D721Med (cell line): ENCODE measurements at regions not wholly inside any gene's neighbourhood (a gene's known extent, or its start where the extent isn't known, plus 50 kb on each side); places are given as distances from the start of the nearest gene placed in this dataset.

Experiments
- DNase-seq: peaks from one replicate; pipeline ENCODE4 v3.0.0; 2011; ENCODE audit warnings: low spot score; ENCODE audit not compliant: insufficient read length
- FAIRE-seq: peaks from 2 replicates; lab custom pipeline; 2011; peaks lifted over from hg19 to GRCh38; lab: Jason Lieb, UNC
- TF ChIP-seq, protein P1 (sequence below): IDR thresholded peaks from 2 replicates; pipeline ENCODE4 v1.5.1; 2012; ENCODE audit warnings: mild to moderate bottlenecking, control low read depth; ENCODE audit not compliant: insufficient read depth; ENCODE audit errors: missing control alignments

DNA sequence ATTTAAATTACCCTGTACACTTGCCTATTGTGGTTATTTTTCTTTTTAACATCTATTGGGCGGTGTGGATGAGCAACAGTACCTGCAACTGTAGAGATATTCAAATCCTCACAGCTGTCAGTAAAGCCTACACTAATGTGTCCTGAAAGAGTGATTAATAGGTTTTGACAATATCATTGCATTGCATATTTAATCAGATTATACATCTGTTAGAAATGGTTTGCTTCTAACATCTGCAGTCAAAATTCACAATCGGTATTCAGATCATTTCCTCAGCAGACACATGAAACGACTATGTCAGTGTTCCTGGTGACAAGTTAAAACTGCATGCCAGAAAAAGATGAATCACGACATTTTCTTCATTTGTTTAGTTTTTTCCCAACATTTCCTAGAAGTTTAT, 254.6 kb upstream of the EPHA5 start:
- FAIRE-seq: no peak

DNA sequence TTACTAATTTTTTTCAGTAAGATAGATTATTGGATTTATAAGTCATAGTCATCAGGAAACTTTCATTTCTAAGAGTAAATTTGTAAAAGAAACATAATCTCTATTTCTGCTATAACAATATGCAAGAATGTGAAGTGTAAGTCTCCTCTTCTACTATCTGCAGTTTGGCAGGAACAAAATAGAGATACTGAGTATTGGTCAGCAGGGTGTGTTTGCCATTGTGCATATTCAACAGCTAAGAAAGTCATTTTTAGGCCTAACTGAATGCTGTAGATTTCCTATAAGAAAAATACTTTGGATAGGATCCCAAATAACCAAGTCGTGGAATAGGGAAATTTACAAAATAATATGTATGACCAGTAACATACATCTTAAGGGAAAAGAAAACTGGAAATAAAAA, 253.3 kb upstream of the EPHA5 start:
- DNase-seq: no peak
- FAIRE-seq: no peak
- TF ChIP-seq, protein P1, sequence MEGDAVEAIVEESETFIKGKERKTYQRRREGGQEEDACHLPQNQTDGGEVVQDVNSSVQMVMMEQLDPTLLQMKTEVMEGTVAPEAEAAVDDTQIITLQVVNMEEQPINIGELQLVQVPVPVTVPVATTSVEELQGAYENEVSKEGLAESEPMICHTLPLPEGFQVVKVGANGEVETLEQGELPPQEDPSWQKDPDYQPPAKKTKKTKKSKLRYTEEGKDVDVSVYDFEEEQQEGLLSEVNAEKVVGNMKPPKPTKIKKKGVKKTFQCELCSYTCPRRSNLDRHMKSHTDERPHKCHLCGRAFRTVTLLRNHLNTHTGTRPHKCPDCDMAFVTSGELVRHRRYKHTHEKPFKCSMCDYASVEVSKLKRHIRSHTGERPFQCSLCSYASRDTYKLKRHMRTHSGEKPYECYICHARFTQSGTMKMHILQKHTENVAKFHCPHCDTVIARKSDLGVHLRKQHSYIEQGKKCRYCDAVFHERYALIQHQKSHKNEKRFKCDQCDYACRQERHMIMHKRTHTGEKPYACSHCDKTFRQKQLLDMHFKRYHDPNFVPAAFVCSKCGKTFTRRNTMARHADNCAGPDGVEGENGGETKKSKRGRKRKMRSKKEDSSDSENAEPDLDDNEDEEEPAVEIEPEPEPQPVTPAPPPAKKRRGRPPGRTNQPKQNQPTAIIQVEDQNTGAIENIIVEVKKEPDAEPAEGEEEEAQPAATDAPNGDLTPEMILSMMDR: no peak

More for the DNA sequence above, 254.6 kb upstream of the EPHA5 start:
- TF ChIP-seq, protein P1: no peak
- DNase-seq: no peak

DNA sequence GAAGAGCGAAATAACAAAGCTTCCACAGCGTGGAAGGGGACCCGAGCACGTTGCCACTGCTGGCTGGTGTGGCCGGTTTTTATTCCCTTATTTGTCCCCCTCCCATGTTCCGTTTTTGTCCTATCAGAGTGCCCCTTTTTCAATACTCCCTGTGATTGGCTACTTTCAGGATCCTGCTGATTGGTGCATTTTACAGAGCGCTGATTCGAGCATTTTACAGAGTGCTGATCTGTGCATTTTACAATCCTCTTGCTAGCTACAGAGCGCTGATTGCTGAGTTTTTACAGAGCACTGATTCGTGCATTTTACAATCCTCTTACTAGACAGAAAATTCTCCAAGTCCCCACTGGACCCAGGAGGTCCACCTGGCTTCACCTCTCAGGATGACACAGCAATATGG, 250.9 kb upstream of the EPHA5 start:
- no peak for DNase-seq
- no peak for FAIRE-seq
- TF ChIP-seq, protein P1: no peak

DNA sequence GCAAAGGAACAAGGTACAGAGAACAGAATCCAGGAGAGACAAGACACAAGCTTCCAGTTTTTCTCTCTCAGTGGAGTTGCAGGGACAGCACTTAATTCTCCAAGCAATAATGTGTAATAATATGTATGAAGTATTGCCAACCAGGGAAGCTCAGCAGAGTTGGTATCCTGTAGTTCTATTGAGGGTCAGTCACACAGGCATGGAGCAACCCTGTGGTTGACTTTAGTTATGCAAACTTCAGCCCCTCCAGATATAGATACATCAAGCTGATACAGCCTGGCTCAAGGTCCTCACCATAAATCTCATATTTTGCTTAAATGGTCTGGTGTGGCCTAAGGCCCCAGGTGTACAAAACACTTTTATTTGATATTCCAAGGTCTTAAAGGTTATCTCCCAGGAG, 248.6 kb upstream of the EPHA5 start:
- TF ChIP-seq, protein P1: no peak
- DNase-seq (no peak), FAIRE-seq (no peak)

DNA sequence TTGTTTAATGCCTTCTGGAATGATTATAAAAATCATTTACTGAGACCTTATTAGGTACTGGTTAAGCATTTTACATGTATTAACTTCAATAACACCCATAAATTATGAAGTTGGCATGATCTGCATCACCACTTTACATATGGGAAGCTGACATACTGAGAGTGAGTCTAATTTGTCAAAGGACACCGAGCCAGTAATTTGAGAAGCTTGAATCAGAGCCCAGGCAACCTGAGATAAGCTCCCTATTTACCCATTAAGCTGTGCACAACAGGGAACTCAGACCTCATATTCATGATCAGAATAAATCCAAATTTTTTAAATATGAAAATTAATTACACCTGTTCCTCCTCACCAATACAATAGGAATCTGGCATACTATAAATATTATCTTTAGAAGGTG, 247.9 kb upstream of the EPHA5 start:
- no peak for DNase-seq
- FAIRE-seq: no peak
- TF ChIP-seq, protein P1: no peak

DNA sequence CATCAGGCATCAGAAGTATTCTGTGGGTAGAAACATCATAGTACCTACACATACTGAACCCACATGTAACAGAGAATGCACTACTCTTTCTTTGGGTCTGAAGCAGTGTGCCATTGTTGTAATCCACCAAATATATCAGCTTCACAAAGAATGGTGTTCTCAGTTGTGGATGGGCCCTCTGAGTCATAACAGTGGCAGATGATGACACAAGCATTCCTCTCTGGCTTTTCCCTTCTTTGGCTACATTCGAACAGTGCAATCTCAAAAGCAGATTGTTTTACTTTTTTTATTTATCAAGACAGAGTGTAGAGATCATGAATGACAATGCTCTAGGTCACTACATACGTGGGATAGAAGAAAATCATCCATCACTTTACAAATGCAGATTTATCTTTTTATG, 247.2 kb upstream of the EPHA5 start:
- DNase-seq (no peak), FAIRE-seq (no peak)
- TF ChIP-seq, protein P1: no peak

DNA sequence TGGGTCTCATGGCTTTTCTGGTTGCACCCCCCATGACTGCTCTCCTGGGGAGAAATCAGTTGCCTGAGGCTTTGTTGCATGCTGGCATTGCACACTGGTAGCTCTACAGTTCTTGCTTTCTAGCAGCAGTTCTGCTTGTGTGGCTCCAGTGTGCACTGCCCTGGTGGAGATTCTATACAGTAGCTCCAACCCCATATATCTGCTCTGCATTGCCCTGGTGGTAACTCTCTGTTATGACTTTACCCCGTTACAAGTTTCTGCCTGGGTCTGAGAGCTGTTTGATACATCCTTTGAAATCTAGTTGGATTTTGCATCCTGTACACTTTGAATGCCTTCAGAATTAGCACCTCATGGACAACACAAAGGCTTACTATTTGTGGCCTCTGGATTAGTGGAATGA, 241.4 kb upstream of the EPHA5 start:
- FAIRE-seq: no peak
- TF ChIP-seq, protein P1: no peak
- DNase-seq: no peak
